SK-MEL-5 (cell line): ENCODE measurements at regions not wholly inside any gene's neighbourhood (a gene's known extent, or its start where the extent isn't known, plus 50 kb on each side); places are given as distances from the start of the nearest gene placed in this dataset.

Experiments used
- DNase-seq: peaks from one replicate; pipeline ENCODE4 v3.0.0-alpha.2; 2016; ENCODE audit warnings: low read depth, low spot score
- in situ Hi-C: cut with HindIII; loops from 2 replicates; pipeline ENCODE4 v1.10.0; 2016; ENCODE audit warnings: low sequenced_read_pairs, high pct_unique_total_duplicates, low pct_unique_long_range_greater_than_20kb

DNA sequence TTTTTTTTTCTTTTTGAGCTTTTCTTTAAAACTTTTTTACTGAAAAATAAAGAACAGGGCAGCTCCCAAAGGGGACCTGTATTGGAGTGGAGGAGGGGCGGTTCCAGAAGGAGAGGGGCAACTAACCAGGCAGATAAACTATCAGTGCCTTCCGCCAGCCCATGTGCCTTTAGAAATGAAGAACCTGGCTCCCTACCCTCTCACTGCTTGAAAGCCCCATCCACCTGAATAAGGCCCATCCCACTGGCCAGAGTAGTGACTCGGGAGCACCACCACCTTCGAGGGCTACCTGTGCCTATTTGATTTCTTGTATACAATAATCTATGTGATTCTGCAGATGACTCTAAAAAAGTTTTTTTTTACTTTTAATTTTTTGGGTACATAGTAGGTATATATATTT is 276.7 kb downstream of the PSAT1 start:
- DNase-seq, result no peak
- in situ Hi-C loops, result no loop called here

DNA sequence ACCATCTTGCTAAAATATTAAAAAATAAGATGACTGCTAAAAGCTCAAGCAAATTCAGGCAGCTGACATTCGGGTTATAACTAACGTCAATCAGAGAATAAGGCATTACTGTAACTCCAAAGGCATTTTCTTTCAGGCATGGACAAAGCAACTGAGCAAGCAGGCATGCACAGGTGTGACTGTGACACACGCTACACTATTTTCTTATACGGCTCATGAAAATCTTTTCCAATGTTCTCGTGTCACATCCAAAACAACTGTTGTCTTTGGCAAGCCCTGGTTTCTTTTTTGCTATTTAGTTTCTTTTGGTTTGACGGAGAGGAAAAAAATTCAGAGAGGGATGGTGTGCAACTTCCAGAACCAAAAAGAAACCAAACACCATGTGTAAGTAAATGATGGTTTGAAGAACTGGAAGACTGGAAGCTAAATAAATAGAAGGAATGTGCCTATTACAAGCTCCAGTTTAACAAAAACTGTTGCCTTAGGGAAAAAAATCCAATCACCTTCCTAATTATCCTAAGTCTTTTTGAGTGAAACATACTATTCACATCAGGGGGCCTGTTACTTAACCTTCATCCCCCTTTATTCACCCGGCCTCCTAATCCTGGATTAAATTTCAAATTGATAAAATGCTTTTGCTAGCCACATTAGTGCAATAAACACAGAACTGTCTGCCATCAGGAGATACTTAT is 277.6 kb downstream of the PSAT1 start:
- no peak for DNase-seq
- in situ Hi-C loops, result no loop called here

DNA sequence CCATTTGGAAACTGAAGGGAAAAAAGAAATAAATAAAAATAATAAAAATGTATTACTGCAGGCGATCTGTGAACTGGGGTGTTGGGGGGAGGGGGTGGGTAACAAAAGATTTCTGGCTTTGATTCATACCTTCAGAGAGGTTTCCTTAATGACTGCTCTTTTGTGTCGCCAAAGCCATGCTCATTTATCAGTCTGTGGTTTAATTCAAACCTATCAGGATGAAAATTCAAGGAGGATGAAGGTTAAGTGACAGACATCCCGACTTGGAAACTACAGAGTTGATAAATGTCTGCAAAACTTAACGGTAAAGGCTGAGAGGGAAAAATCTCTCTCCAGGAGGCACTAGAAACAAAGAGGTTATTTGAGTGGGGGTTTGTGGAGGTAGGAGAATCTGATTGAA is 278.2 kb downstream of the PSAT1 start:
- in situ Hi-C loops, result no loop called here
- no peak for DNase-seq

DNA sequence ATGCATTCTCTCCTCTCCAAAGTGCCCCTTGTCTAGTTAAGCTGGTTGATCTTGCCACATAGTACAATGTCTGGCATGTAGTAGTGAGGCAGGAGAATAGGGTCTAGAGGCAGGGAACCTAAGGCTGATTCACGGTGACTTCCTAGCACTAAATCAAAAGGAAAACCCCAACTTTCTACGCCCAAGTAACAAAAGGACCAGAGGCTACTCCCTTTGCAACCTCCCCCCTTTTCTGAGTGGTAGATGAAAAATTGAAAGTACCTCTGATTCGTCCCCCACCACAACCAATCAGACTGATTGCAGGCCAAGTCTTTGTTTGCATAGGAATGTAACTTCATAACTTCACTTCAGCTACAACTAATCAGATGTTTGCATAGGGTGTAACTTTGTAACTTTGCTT is 278.8 kb downstream of the PSAT1 start:
- no peak for DNase-seq
- in situ Hi-C loops, result no loop called here

DNA sequence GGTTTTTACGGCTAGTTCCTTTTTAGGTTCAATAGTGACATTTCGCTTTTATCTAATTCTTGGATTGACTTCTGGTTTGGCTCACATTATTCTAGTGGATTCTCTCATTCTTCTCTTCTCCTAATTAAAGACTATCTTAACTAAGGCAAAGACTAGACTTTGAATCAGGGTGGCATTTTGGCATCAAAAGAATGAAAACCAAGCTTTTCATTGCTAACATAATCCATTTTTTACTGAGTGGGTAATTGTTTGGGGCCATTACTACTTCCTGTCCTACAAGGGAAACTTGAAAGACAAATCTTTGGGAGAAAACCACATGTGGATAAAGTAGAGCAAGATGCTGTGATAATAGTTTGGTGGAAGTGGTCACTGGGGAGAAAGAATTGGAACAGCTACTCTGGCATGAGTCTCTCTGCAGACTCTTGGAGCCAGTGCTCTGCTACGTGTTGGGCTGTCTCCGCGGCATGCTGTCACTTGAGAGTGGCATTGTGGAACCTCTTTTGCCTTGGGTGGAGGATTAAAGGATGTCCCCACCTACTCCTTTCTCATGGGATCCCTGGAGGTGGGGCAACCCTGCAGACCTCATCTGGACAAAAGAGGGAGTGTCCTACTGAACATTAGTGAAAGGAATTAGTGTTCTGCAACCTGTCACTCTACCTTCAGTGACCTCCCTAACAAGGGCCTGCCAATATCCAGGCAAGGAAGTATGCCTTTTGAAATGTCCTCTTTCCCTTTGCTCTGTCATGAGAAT is 280.4 kb downstream of the PSAT1 start:
- in situ Hi-C loops, result no loop called here
- no peak for DNase-seq

DNA sequence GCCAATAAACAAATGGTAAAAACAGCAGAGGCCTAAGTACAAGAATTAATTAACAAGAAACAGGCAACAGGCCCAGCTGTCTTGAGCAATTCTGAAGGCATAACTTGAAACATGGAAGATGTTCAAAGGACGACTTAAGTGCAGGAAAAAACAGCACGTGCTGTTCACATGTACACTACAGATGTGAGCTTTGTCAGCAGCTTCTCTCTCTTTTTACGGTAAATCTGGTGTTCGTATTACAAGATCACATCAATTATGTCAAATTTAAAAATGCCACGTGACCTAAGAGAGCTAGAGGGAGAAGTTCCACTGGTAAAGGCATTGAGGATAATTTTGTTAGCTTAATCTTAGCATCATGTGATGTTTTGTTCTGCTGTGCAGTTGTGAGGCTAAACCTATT is 281.1 kb downstream of the PSAT1 start:
- DNase-seq, result no peak
- in situ Hi-C loops, result no loop called here

DNA sequence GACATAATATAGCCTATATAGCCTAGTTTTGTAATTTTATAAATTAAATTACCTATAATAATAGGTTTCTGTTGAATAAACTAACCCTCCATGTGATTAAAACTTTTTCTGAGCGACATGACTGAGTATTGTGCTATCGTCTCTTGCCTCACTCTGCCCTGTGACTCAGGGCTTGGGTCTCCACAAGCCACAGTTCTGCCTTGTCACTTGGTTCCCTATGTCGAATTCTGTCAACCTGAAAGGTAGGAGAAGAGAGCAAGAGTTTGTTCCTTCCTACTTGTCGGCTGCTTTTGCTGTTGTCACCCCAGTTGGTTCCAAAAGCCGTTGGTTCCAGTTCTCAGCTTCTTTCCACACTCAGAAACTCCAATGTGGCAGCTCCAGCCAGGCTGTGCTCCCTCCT is 285.9 kb downstream of the PSAT1 start:
- DNase-seq, result no peak
- in situ Hi-C loops, result no loop called here

DNA sequence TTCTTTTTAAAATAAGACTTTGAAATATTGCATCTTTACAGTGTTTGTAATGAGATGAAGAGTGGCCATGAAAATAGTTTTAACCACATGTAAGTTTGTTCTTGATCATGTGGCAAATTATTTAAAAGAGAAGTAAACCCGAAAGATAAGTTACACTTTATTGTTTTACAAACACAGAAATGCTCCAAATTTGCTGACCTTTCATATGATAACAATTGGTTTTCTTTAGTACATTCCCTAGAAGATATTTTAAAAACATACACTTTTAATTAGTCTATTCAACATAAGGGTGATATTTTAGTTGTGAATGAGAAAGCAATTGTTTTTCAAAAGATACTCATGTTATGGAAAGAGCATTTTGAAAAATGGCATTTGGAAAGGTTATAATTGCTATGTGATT is 287.7 kb downstream of the PSAT1 start:
- in situ Hi-C loops, result no loop called here
- no peak for DNase-seq

DNA sequence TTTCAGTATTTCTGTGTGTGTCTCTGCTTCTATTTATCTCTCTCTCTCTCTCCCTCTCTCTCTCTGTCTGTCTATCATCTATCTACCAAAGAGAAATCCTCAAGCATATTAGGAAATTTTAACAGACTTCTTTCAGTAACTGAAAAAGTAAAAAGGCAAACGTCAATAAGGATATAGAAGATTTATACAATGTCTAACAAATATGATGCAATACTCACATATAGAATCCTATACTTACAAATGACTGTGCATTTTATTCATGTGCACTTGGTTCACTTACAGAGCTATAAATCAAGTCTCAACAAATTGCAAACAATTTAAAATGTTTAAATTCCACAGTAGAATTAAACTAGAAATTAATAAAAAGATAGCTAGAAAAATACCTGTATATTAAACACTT is 289.0 kb downstream of the PSAT1 start:
- in situ Hi-C loops, result no loop called here
- no peak for DNase-seq

DNA sequence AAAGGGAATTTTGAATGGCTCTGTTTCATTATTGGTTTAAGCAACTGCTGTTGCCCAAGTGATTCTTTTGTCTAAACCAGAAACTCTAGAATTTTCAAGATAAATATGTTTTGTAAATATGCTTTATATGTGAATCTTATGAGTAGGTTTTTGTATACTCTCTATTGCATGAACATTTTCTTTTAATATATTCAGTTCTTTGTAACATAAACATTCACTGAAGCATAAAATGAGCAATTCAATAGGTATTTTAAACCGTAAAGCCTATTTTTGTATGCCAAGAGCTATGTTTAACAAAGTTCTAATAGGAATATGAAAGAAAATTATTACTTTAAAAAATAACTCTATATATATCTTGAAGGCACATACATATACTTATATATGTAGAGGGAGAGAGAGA is 293.1 kb downstream of the PSAT1 start:
- in situ Hi-C loops, result no loop called here

DNA sequence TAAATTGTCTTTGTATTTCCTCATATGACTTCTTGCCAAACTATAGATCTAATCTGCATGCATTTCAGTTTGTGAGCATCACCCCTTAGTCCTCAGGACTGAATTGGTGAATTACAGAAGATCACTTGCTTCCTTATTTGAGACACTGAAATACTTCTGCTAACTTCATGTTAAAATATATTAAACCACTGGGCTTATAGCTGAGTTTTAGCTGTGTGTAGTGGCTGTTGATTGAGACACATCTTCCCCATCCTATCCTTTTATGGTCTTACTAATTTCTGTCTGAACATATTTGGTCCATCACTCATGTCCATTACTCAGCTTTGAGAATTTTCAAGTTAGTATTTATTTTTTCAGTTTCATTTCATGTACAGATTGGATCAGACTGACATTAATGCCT is 295.9 kb downstream of the PSAT1 start:
- in situ Hi-C loops, result no loop called here
- no peak for DNase-seq

More for the DNA sequence above, 293.1 kb downstream of the PSAT1 start:
- DNase-seq, result no peak

DNA sequence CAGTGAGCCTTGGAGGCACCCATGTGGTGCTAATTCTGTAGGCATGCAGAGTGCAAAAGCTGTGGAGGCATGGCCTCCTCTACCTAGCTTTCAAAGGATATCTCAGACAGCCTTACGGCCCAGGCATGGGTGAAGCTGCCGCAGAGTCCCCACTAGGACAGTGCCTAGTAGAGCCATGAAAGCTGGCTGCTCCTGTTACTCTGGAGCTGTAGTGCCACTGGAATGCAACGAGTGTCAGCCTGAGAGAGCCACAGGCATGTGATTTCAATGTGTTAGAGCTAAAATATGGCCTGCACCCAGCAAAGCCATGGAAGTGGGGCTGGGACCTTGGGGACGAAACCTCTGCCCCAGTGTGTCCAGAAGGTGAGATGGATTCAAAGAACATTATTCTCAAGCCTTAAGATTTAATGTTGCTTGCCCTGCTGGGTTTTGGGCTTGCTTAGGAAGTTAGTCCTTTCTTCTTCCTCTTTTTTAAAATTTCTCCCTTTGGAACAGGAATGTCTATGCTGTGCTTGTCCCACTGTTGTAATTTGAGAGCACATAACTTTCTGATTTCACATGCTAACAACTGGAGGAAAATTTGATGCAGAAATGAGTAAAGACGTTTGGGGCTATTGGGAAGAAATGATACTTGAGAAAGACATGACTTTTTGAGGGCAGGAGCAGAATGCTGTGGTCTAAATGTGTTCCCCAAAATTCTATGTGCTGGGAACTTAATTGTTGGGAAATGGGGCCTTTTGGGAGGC is 298.4 kb downstream of the PSAT1 start:
- in situ Hi-C loops, result no loop called here

DNA sequence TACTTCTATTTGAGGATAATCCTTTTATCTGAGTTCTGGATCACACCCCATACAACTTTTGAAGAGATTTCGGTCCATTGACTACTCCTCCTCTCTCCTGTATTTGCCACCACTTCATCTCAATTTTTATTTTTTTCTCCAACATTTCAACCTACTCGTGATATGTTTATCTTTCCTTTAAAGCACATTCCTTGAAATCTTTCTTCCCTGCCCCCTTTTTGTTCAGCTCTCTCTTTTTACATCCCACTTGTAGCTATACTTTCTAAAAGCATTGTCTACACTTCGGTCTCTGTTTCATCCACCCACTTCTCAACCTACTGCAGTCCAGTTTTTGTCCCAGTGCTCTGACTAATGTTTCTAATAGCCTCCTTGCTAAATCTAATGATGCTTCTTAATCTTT is 299.4 kb downstream of the PSAT1 start:
- no peak for DNase-seq
- in situ Hi-C loops, result no loop called here

More for the DNA sequence above, 298.4 kb downstream of the PSAT1 start:
- no peak for DNase-seq

DNA sequence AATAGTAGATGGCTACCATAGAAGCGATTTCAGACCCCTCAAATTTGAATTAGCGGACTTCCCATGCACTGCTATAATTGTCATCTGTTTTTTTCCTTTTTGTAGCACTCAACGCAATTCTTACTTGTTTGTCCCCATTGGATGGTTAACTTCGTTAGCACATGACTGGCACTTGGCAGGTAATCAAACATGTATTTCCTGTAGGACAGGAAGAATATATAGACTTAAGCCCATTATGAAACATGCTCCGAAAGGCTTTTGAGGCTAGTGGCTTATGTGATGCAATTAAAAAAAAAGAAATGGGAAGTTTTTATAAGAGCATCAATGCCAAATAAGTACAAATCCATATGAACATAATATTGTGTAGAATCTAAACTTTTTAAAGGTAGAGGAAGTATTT is 301.2 kb downstream of the PSAT1 start:
- in situ Hi-C loops, result no loop called here
- DNase-seq, result no peak

DNA sequence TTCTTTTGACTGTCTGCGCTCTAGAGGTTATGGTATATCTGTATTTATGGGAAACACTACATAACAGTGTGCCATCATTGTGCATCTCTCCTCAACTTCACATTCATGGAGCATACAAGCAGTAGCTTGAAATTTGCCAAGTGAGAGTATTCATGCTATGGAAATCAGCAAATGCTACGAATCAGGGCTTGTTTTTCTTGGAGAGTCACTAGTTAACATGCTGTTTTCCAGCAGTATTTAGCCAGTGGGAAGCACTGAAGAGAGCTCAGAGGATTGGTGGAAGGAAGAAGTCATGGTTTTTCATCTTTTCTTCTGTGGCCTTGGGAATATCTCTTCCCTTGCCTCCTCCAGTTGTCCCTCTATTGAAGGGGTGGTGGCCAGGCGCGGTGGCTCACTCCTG is 303.0 kb downstream of the PSAT1 start:
- peak; percentile 17 for DNase-seq
- in situ Hi-C loops, result no loop called here

DNA sequence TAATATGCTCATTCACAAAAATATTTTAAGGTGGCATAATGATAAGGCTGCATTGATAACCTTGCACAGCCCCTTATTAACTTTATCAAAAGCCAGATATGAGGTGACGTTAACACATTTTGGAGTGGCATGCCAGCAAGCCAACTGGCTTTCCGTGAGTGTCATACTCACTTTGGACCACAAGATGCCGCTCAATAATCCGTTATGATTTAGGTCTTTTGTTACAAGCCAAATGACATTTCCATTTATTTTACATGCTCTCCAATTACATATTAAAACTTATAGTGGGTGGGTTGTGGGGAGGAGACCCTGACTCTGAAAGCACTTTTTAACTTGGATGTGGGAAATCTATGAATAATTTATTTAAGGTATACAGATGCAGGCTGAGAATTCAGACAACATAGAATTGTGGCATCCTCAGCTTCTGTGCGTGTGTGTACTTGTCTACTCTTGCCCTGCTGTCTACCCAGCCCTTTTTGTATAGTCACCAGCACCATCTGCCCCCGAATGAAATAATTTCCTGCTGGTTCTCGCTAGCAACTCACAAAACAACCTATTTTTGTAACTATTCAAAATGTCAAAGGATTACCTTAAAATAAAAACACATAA is 305.1 kb downstream of the PSAT1 start:
- peak; percentile 77 for DNase-seq
- in situ Hi-C loops, result no loop called here

DNA sequence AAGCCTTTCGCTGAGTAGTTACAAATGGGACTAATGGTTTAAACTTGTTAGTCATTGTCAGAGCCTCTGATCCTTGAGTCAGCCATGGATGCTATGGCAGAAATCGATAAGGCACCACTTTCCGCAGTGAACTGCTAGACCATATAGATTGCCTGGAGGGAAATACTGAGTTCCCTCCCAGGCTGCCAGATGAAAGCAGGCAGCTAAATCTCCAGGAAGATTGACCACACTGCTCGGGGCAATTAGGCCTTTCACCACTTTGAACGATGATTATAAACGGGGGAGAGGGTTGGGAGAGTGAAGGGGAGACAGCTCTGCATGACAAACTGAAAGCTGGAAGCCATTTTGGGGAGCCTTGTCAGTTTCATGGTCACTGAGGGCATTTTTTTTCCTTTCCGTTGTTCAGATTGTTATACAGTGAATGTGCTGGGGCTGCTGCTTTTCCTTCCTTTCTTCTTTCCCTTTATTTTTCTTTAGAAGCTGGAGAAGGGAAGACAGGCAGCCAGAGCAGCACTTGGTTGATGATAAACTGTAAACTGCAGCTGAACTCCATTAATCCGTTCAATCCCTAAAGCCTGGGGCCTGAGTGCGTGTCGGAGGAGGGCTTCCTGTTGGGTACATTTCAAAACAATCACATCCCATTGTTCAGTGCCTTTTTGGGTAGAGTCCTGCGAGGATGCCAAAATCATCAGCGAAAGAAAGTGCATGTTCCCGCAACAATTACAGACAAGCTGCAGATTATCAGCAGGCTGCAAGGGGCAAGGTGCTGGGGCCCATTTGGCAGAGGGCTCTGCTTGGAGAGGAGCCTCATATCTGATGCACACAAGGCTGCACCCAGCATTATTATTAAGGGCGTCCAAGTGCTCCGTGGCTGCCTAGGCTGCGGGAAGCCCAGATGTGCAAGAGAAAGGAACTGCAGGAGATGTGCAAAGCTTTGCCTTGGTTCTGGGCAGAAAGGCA is 308.4 kb downstream of the PSAT1 start:
- in situ Hi-C loops, result no loop called here
- DNase-seq, result no peak
